Activated T-helper 9 cell treated with anti-CD3 and anti-CD28 coated beads, Interleukin-2, amount 50 U/mL, for 16 hours (primary cell): ENCODE measurements at regions not wholly inside any gene's neighbourhood (a gene's known extent, or its start where the extent isn't known, plus 50 kb on each side); places are given as distances from the start of the nearest gene placed in this dataset.

Experiments
- DNase-seq: peaks from one replicate; pipeline ENCODE4 v3.0.0-alpha.2; 2020; ENCODE audit warnings: low read depth

- DNase-seq: no peak
Observed at GRCh38 chr4:138964716-138965426, 50.7 kb upstream of the NOCT start.

DNA sequence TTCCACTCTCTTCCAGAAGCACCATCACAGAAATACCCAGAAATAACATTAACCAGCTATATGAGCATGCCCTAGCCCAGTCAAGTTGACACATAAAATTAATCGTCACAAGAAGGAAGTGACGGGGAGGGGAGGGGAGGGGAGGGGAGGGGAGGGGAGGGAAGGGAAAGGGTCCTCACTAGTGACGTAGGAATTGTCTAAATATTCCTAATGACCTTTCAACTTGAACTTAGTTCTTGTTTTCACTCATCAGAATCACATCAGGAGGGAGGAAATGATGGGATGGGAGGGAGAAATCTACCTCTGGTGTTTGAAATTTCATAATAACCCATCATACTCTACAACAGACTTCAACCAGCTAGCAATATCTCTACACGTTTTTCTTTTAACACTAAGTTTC, 52.2 kb upstream of the NOCT start:
- DNase-seq: no peak

DNA sequence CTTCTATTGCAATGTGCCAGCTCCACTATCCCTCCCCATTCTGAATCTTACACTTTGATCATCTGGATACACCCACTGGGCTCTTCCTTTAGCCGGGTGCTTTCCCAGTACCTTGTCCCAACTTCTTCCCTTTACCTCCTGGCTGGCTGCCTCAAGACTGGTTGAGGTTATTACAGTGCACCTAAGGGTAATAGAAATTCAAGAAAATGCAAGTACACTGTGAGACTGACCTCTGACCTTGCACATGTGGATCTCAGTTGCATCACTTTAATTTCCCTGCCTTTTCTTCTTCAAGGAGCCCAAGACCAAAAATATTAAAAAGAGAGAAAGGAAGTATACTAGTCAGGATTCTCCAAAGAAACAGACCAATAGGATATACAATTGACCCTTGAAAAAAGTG, 53.9 kb upstream of the NOCT start:
- DNase-seq: no peak

DNA sequence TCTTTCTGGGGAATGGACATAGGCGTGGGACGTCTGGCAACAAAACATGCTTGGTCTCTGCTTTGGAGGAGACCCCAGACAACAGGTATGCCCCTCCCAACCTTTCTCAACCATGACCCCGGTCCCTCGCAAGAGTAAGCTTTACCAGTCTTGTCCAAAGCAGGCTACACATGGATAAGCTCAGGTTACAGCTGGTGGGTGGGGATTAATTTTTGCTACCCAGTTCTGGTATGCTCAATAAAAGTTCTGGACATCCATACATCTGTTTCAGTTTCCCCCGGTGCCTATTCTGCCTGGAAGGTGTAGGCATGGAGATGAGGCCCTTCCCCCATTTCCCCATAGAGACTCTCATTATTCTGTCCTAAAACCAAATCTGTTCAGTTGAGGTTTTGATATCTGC, 54.5 kb upstream of the NOCT start:
- no peak for DNase-seq

- DNase-seq: no peak
Observed at GRCh38 chr4:138960175-138960710, 55.3 kb upstream of the NOCT start.

GRCh38 chr4:138959097-138959815, 56.3 kb upstream of the NOCT start:
- no peak for DNase-seq

- DNase-seq: no peak
Observed at GRCh38 chr4:138958519-138958918, 57.1 kb upstream of the NOCT start.

DNA sequence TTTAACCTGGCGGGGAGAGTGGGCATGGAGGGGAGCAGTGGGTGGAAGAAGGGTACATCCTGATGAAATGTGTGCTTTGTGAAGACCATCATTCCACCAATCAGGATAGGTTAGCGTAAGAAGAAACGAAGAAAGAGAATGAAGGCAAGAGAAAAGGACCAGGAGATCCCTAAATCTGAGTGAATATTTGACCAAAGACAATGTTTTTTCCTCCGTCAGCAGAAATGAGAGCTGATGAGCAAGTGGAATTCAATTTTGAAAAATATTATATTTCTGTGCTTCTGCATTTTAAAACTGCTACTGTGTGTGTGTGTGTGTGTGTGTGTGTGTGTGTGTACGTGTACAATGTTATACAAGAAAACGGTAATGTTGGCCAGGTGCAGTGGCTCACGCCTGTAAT, 58.3 kb upstream of the NOCT start:
- DNase-seq: no peak

- no peak for DNase-seq
Observed at GRCh38 chr4:138954428-138954827, 61.2 kb upstream of the NOCT start.

- DNase-seq: no peak
Observed at GRCh38 chr4:138953961-138954371, 61.6 kb upstream of the NOCT start.

- peak; percentile 4 for DNase-seq
Observed at GRCh38 chr4:138952411-138952810, 63.2 kb upstream of the NOCT start.

GRCh38 chr4:138951764-138952163, 63.8 kb upstream of the NOCT start:
- no peak for DNase-seq

DNA sequence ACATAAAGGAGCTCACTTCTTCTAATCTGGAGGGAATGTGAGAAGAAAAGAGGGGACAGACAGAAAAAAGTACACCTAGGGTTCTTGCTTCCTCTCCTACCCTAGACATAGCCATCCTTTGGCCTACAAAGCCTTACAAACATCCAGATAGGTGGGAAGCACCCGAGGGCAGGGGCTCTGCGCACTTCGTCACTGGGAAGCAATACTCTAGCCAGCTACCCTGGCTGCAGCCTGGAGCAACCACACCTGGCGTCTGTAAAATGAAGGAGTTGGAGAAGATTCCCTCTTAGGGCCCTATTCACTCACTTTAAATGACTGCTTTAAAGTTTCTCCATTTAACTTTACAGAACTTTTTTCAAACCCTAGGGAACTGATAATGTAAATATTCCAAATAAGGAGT, 65.7 kb upstream of the NOCT start:
- no peak for DNase-seq

DNA sequence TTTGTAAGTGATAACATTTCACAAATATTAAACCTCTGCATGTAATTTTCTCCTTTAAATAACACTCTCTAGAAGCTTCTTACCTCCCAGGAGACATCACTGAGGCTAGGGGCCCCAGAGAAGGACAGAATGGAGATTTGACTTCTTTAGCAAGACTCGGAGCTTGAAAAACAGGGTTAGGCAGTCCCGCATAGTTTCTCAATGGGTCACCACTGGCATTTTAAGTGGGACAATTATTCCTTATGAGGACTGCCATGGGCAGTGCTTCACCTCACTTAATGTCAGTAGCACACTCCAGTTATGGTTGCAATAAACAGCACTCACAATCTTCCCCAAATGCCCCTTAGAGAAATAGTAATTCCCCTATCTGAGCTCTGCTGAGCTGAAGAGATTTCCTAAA, 66.7 kb upstream of the NOCT start:
- DNase-seq: no peak

DNA sequence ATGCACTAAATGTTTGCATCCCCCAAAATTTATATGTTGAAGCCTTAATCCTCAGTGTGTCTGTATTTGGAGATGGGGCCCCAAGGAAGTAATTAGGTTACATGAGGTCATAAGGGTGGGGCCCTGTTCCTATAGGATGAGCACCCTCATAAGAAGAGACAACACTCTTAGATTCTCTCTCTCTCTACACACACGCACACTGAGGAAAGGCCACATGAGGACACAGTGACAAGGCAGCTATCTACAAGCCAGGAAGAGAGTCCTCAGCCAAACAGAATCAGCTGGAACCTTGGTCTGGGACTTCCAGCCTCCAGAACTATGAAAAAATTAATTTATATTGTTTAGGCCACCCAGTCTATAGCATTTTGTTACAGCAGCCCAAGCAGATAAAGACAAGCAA, 69.3 kb upstream of the NOCT start:
- DNase-seq: no peak

DNA sequence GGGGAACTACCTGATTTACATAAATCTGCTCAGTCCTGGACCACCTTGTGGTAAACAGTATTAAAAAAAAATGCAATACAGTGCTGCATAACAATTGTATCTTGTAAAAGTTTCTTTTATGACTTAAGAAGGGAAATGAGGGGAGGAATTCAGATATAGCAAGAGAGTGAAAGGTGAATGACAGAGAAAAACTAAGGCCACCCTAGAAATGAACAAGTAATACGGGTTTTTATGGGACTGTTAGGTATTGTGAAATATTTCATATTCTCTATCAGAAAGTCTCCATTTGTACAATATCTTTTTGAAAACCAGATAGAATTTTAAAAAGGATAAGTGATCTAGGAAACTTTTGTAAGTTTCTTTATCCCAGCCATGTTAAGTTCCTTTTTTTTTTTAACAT, 69.7 kb upstream of the NOCT start:
- no peak for DNase-seq

GRCh38 chr4:138945401-138945800, 70.2 kb upstream of the NOCT start:
- DNase-seq: no peak

- DNase-seq: no peak
Observed at GRCh38 chr4:138943893-138944292, 71.7 kb upstream of the NOCT start.

GRCh38 chr4:138941037-138941436, 74.5 kb upstream of the NOCT start:
- no peak for DNase-seq

GRCh38 chr4:138939960-138940359, 75.6 kb upstream of the NOCT start:
- DNase-seq: no peak

DNA sequence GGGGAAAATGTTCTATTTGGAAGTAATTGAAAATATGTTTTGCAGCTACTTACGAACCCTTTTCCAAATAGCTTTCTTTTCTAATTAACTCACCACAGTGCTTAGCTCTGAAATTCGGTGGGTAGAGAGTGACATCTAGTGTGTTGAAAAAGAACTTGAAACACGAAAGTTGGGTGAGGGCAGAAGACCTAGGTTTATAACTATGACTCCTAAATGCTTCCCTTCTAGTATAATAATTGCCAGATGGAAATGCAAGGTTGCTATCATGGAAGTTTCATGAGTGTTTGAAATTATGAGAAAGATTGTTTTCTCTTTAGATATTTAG, 77.3 kb upstream of the NOCT start:
- DNase-seq: no peak

- no peak for DNase-seq
Observed at GRCh38 chr4:138935135-138935807, 80.3 kb upstream of the NOCT start.

- DNase-seq: no peak
Observed at GRCh38 chr4:138927072-138927471, 88.5 kb upstream of the NOCT start.
